Brain microvascular endothelial cell (primary cell): ENCODE measurements at regions not wholly inside any gene's neighbourhood (a gene's known extent, or its start where the extent isn't known, plus 50 kb on each side); places are given as distances from the start of the nearest gene placed in this dataset.

Source experiments
- DNase-seq: peaks from one replicate; pipeline ENCODE4 v3.0.0-alpha.2; 2020
- H3K27ac ChIP-seq: fragments of 250-450 bp; sonication (Bioruptor Pico); 2 replicates; pipeline ENCODE4 v1.5.1; 2020; ENCODE audit warnings: mild to moderate bottlenecking, moderate library complexity
- H3K27me3 ChIP-seq: fragments of 250-450 bp; sonication (Bioruptor Pico); replicated peaks from 2 replicates; pipeline ENCODE4 v1.5.1; 2020; ENCODE audit warnings: mild to moderate bottlenecking
- H3K36me3 ChIP-seq: fragments of 250-450 bp; sonication (Bioruptor Pico); replicated peaks from 2 replicates; pipeline ENCODE4 v1.5.1; 2020; ENCODE audit warnings: mild to moderate bottlenecking
- H3K4me3 ChIP-seq: 2 replicates; pipeline ENCODE4 v1.5.1; 2011; ENCODE audit warnings: low read depth, mild to moderate bottlenecking, control low read depth, low read length, moderate library complexity
- CTCF ChIP-seq: IDR thresholded peaks from 2 replicates; pipeline ENCODE4 v1.5.1; 2011; ENCODE audit warnings: low read depth, mild to moderate bottlenecking, moderate library complexity, low read length, control low read depth, inconsistent platforms; ENCODE audit errors: missing control alignments
- in situ Hi-C: cut with HindIII; loops from 2 replicates; pipeline ENCODE4 v1.10.0; 2017; ENCODE audit warnings: low sequenced_read_pairs, low pct_ligation_motif_present

- Histone ChIP-seq H3K36me3 (no peaks in the 10 kb centered on the region), H3K27me3 (no peaks in the 10 kb centered on the region), H3K4me3 (no peak overlapping the region), H3K27ac (no peak overlapping the region)
- DNase-seq = no peak
- in situ Hi-C loops = no loop called here
- no peak for TF ChIP-seq CTCF
Observed at GRCh38 chr14:61959348-61959747, 197.1 kb downstream of the SNAPC1 start.

- no peak overlapping the region for H3K27ac ChIP-seq
- no peak for DNase-seq
- H3K36me3 ChIP-seq = no peaks in the 10 kb centered on the region
- no peak for TF ChIP-seq CTCF
- in situ Hi-C loops = no loop called here
- H3K4me3 ChIP-seq = no peak overlapping the region
- no peaks in the 10 kb centered on the region for H3K27me3 ChIP-seq
Observed at GRCh38 chr14:61961369-61961768, 199.1 kb downstream of the SNAPC1 start.

GRCh38 chr14:61963926-61964325 lies 201.7 kb downstream of the SNAPC1 start:
- Histone ChIP-seq H3K27me3 (no peaks in the 10 kb centered on the region), H3K36me3 (no peaks in the 10 kb centered on the region), H3K27ac (no peak overlapping the region), H3K4me3 (no peak overlapping the region)
- TF ChIP-seq CTCF = no peak
- in situ Hi-C loops = no loop called here
- no peak for DNase-seq

- Histone ChIP-seq H3K27ac (peak overlapping the region; percentile 37), H3K4me3 (no peak overlapping the region), H3K36me3 (no peaks in the 10 kb centered on the region), H3K27me3 (no peaks in the 10 kb centered on the region)
- peak; percentile 75 for DNase-seq
- in situ Hi-C loops = no loop called here
- no peak for TF ChIP-seq CTCF
Observed at GRCh38 chr14:61965030-61965745, 203.0 kb downstream of the SNAPC1 start.

GRCh38 chr14:61968207-61968606 lies 206.0 kb downstream of the SNAPC1 start:
- Histone ChIP-seq H3K27me3 (no peaks in the 10 kb centered on the region), H3K4me3 (no peak overlapping the region), H3K36me3 (no peaks in the 10 kb centered on the region), H3K27ac (no peak overlapping the region)
- no peak for DNase-seq
- in situ Hi-C loops = no loop called here
- TF ChIP-seq CTCF = no peak

GRCh38 chr14:61972711-61973110 lies 210.5 kb downstream of the SNAPC1 start:
- Histone ChIP-seq H3K36me3 (no peaks in the 10 kb centered on the region), H3K27me3 (no peaks in the 10 kb centered on the region), H3K4me3 (no peak overlapping the region), H3K27ac (no peak overlapping the region)
- in situ Hi-C loops = no loop called here
- TF ChIP-seq CTCF = no peak
- DNase-seq = no peak
